K562 (cell line): ENCODE measurements at regions not wholly inside any gene's neighbourhood (a gene's known extent, or its start where the extent isn't known, plus 50 kb on each side); places are given as distances from the start of the nearest gene placed in this dataset.

Experiments used
- ATAC-seq: fragments of 200-7000 bp; cut with Tn5 transposase; 3 replicates; pipeline ENCODE4 v1.9.1; 2020; ENCODE audit warnings: moderate library complexity
- BruUV-seq: library from RNA; stranded (reverse); fragments of 400-500 nt; replicated peaks from 2 replicates; lab custom pipeline; 2021; lab: Mats Ljungman, UMichigan
- CTCF ChIA-PET: fragments of 300-600 bp; formaldehyde crosslinking; extraction: SDS; loops from one replicate; lab custom pipeline; 2021; ENCODE audit warnings: low intra/inter-chr PET ratio; lab: Yijun Ruan, JAX
- POLR2A ChIA-PET: fragments of 300-600, 350-650 bp; sonication (Branson Sonifier 250); formaldehyde crosslinking; extraction: SDS; loops from one replicate; lab custom pipeline; 2021; ENCODE audit warnings: antibody characterized with exemption, inconsistent platforms; lab: Yijun Ruan, JAX
- DNase-seq, 4 experiments: peaks; one replicate each; pipeline versions ENCODE4 v3.0.0 to v3.0.0-alpha.2; 2011 to 2018; ENCODE audit warnings: low spot score in 3 of 4, mixed read lengths in 3 of 4; ENCODE audit errors: extremely low read depth in 1 of 4
- FAIRE-seq: peaks from 2 replicates; lab custom pipeline; 2011; peaks lifted over from hg19 to GRCh38; lab: Jason Lieb, UNC
- H2AFZ ChIP-seq: 2 replicates; pipeline ENCODE4 v1.6.0; 2011; ENCODE audit warnings: low read depth, low read length, control low read depth, inconsistent platforms
- H3K27ac ChIP-seq: fragments of 200-600 bp; 3 replicates; pipeline ENCODE4 v1.8.0; 2011; ENCODE audit warnings: low read depth, mild to moderate bottlenecking, control low read depth, inconsistent platforms, low read length, moderate library complexity, mixed read lengths; ENCODE audit errors: extremely low read depth
- H3K27me3 ChIP-seq, 2 experiments: fragments of 300-600 bp in 1 of 2; 2 replicates in 1 of 2; 3 replicates in 1 of 2; pipeline versions ENCODE4 v1.6.0 to v1.8.0; 2011; ENCODE audit warnings: inconsistent platforms in 2 of 2, low read length in 2 of 2, mild to moderate bottlenecking in 1 of 2, mixed read lengths in 1 of 2, moderate library complexity in 1 of 2; ENCODE audit not compliant: control insufficient read depth in 2 of 2, insufficient read depth in 2 of 2
- H3K36me3 ChIP-seq: fragments of 300-600 bp; 3 replicates; pipeline ENCODE4 v1.8.0; 2011; ENCODE audit warnings: mild to moderate bottlenecking, low read length, inconsistent platforms; ENCODE audit not compliant: control insufficient read depth, insufficient read depth
- H3K4me1 ChIP-seq, 2 experiments: fragments of 200-600 bp in 1 of 2; replicated peaks in 1 of 2; 2 replicates in 1 of 2; 3 replicates in 1 of 2; pipeline versions ENCODE4 v1.5.1 to v1.8.0; 2011; ENCODE audit warnings: inconsistent platforms in 2 of 2, low read length in 2 of 2, mild to moderate bottlenecking in 1 of 2, mixed read lengths in 1 of 2, moderate library complexity in 1 of 2; ENCODE audit not compliant: control insufficient read depth in 2 of 2, insufficient read depth in 2 of 2
- H3K4me2 ChIP-seq: 2 replicates; pipeline ENCODE4 v1.6.1; 2011; ENCODE audit warnings: low read length, control low read depth, inconsistent platforms, mixed read lengths; ENCODE audit not compliant: insufficient read depth
- H3K4me3 ChIP-seq: fragments of 200-600 bp; sonication (generic), shearing (Covaris generic); 2 replicates; pipeline ENCODE4 v1.5.1; 2016; ENCODE audit warnings: control low read depth, inconsistent platforms
- H3K79me2 ChIP-seq: fragments of 200-600 bp; 3 replicates; pipeline ENCODE4 v1.8.0; 2011; ENCODE audit warnings: low read length, inconsistent platforms; ENCODE audit not compliant: control insufficient read depth, insufficient read depth
- H3K9ac ChIP-seq, 2 experiments: 2 replicates each; pipeline versions ENCODE4 v1.6.0 to v1.6.1; 2011; ENCODE audit warnings: low read depth in 2 of 2, low read length in 2 of 2, control low read depth in 1 of 2, inconsistent platforms in 1 of 2, mild to moderate bottlenecking in 1 of 2, mixed read lengths in 1 of 2; ENCODE audit not compliant: insufficient read depth in 1 of 2
- H3K9me1 ChIP-seq: one replicate; pipeline ENCODE4 v1.6.0; 2011; ENCODE audit warnings: inconsistent platforms, mild to moderate bottlenecking, low read length, moderate library complexity; ENCODE audit not compliant: control insufficient read depth, insufficient read depth
- H3K9me3 ChIP-seq: replicated peaks from 2 replicates; pipeline ENCODE4 v1.5.1; 2011; ENCODE audit warnings: low read depth, low read length, inconsistent platforms; ENCODE audit not compliant: control insufficient read depth, insufficient read depth
- H4K20me1 ChIP-seq: replicated peaks from 2 replicates; pipeline ENCODE4 v1.6.1; 2011; ENCODE audit warnings: low read length, inconsistent platforms, mixed read lengths; ENCODE audit not compliant: control insufficient read depth, insufficient read depth
- BMI1 ChIP-seq: fragments of 150-350 bp; IDR thresholded peaks from 2 replicates; pipeline ENCODE4 v1.6.1; 2014; ENCODE audit warnings: low read length
- EZH2 ChIP-seq: IDR thresholded peaks from 2 replicates; pipeline ENCODE4 v1.6.1; 2012; ENCODE audit warnings: low read depth, mild to moderate bottlenecking, inconsistent platforms, low read length, borderline replicate concordance
- LARP7 ChIP-seq: fragments of 450-650 bp; IDR thresholded peaks from 2 replicates; pipeline ENCODE4 v1.6.1; 2016
- NCOA1 ChIP-seq: fragments of 450-650 bp; IDR thresholded peaks from 2 replicates; pipeline ENCODE4 v1.6.1; 2016; ENCODE audit warnings: low read depth
- PRPF4 ChIP-seq: fragments of 200-400 bp; formaldehyde crosslinking; IDR thresholded peaks from one replicate; pipeline ENCODE4 v1.6.1; 2017; ENCODE audit warnings: low read length, low read depth, mild to moderate bottlenecking; ENCODE audit not compliant: insufficient read depth, poor library complexity, severe bottlenecking
- SOX6 ChIP-seq: fragments of 450-650 bp; IDR thresholded peaks from 2 replicates; pipeline ENCODE4 v1.6.1; 2014; ENCODE audit warnings: mild to moderate bottlenecking
- SRSF7 ChIP-seq: fragments of 200-400 bp; formaldehyde crosslinking; optimal IDR thresholded peaks from 2 replicates; pipeline ENCODE3; 2017; ENCODE audit warnings: mild to moderate bottlenecking, low read depth, low read length
- TRIM24 ChIP-seq, 2 experiments: fragments of 450-650 bp; IDR thresholded peaks; 2 replicates each; pipeline ENCODE4 v1.6.1; 2016
- ZC3H8 ChIP-seq: fragments of 450-650 bp; IDR thresholded peaks from 2 replicates; pipeline ENCODE4 v1.6.1; 2017
- ZKSCAN8 ChIP-seq: fragments of 200-800 bp; sonication (Bioruptor generic); IDR thresholded peaks from 2 replicates; pipeline ENCODE4 v1.6.1; 2016; ENCODE audit warnings: missing genetic modification characterization, missing compliant biosample characterization
- ZNF197 ChIP-seq: fragments of 200-800 bp; sonication (Bioruptor generic); IDR thresholded peaks from 2 replicates; pipeline ENCODE4 v1.6.1; 2016; ENCODE audit warnings: low read depth, missing genetic modification characterization, missing compliant biosample characterization
- ZNF3 ChIP-seq: fragments of 250-450 bp; sonication (Bioruptor Pico); IDR thresholded peaks from 2 replicates; pipeline ENCODE4 v1.5.0; 2021; ENCODE audit warnings: mild to moderate bottlenecking, moderate library complexity
- ZNF444 ChIP-seq: fragments of 250-450 bp; sonication (Bioruptor Pico); IDR thresholded peaks from 2 replicates; pipeline ENCODE4 v1.4.0; 2020; ENCODE audit warnings: mild to moderate bottlenecking, moderate library complexity
- WGBS: fragments of 100-300 bp; shearing (Covaris generic); methylation state at CpG from one replicate; pipeline ENCODE4 v1.1.6; 2016; ENCODE audit warnings: low coverage, mixed read lengths; ENCODE audit not compliant: insufficient coverage; ENCODE audit errors: missing lambda C conversion rate; 5-methylcytosine and 5-hydroxymethylcytosine counted together
- in situ Hi-C: fragments of 300-500 bp; cut with MboI; formaldehyde crosslinking; loops from 4 replicates; pipeline ENCODE4 v1.15.0; 2018; ENCODE audit warnings: inconsistent platforms, mixed read lengths
- intact Hi-C: fragments of 100-400 bp; cut with micrococcal nuclease; formaldehyde crosslinking; loops from 2 replicates; pipeline ENCODE4 v1.14.2; 2022
- TF ChIP-seq, protein P1 (sequence below): fragments of 450-650 bp; IDR thresholded peaks from 2 replicates; pipeline ENCODE4 v1.6.1; 2016; ENCODE audit warnings: antibody characterized with exemption
- TF ChIP-seq, protein P2 (sequence below): sonication (generic); formaldehyde crosslinking; IDR thresholded peaks from 2 replicates; pipeline ENCODE4 v1.8.0; 2022; ENCODE audit warnings: mild to moderate bottlenecking, missing genetic modification reagents

- Histone ChIP-seq H3K9me1 (no peaks in the 10 kb centered on the region), H3K36me3 (no peaks in the 10 kb centered on the region), H2AFZ (0 out of 2 replicates have a peak overlapping the region, but pooled peaks have one; percentile 11), H3K4me3 (no peak overlapping the region), H3K4me2 (no peak overlapping the region), H3K27me3 (no peaks in the 10 kb centered on the region), H3K9me3 (no peaks in the 10 kb centered on the region), H3K27ac (no peak overlapping the region), H3K9ac (no peak overlapping the region), H3K79me2 (no peaks in the 10 kb centered on the region), H3K4me1 (peaks cover 0 to 8% of the 10 kb centered on the region in 2 experiments; a peak in 3 of 5 replicates), H4K20me1 (no peaks in the 10 kb centered on the region)
- DNase-seq, result no peak
- TF ChIP-seq ZNF444 (CRISPR knock-in tag) (no peak), PRPF4 (no peak), LARP7 (no peak), NCOA1 (no peak), ZKSCAN8 (no peak), BMI1 (no peak), ZNF3 (no peak), SOX6 (no peak), ZC3H8 (no peak), ZNF197 (CRISPR knock-in tag) (no peak), SRSF7 (no peak), TRIM24 (IDR thresholded peaks at IDR 0.05) (no peak), EZH2 (no peak)
- TF ChIP-seq, protein P1, sequence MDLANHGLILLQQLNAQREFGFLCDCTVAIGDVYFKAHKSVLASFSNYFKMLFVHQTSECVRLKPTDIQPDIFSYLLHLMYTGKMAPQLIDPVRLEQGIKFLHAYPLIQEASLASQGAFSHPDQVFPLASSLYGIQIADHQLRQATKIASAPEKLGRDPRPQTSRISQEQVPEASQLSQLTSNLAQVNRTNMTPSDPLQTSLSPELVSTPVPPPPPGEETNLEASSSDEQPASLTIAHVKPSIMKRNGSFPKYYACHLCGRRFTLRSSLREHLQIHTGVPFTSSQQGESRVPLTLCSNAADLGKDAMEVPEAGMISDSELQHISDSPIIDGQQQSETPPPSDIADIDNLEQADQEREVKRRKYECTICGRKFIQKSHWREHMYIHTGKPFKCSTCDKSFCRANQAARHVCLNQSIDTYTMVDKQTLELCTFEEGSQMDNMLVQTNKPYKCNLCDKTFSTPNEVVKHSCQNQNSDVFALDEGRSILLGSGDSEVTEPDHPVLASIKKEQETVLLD, result no peak
- TF ChIP-seq, protein P2, sequence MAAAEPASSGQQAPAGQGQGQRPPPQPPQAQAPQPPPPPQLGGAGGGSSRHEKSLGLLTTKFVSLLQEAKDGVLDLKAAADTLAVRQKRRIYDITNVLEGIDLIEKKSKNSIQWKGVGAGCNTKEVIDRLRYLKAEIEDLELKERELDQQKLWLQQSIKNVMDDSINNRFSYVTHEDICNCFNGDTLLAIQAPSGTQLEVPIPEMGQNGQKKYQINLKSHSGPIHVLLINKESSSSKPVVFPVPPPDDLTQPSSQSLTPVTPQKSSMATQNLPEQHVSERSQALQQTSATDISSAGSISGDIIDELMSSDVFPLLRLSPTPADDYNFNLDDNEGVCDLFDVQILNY (CRISPR knock-in tag), result no peak
- ChIA-PET CTCF (interaction anchor here (0.7 to 0.9 kb wide), 2 partner anchors 81 to 85 kb away, joined by 3 read pairs; no protein-coding TSS in a partner anchor), POLR2A (no interaction called here)
- no TSS peak for BruUV-seq
- FAIRE-seq, result no peak
- 69% methylated on average over 6 of the region's 6 CpGs for WGBS
- in situ Hi-C loops, result no loop called here
- intact Hi-C loops, result loop anchor here (5.0 kb wide), 1 partner anchor 137 kb away; no protein-coding TSS in a partner anchor
- ATAC-seq, result no peak
Observed at GRCh38 chr1:116819081-116819480, 64.9 kb downstream of the CD2 start.
